Eye (tissue), 1 donor: ENCODE measurements at regions not wholly inside any gene's neighbourhood (a gene's known extent, or its start where the extent isn't known, plus 50 kb on each side); places are given as distances from the start of the nearest gene placed in this dataset.
"Not testable (repeated sequence)": the region's sequence is repeated elsewhere in the genome, so short reads cannot be mapped to it uniquely, and the experiment has no call there.

Experiments used
- DNase-seq: peaks from one replicate; pipeline ENCODE4 v3.0.0-alpha.2; 2015

DNA sequence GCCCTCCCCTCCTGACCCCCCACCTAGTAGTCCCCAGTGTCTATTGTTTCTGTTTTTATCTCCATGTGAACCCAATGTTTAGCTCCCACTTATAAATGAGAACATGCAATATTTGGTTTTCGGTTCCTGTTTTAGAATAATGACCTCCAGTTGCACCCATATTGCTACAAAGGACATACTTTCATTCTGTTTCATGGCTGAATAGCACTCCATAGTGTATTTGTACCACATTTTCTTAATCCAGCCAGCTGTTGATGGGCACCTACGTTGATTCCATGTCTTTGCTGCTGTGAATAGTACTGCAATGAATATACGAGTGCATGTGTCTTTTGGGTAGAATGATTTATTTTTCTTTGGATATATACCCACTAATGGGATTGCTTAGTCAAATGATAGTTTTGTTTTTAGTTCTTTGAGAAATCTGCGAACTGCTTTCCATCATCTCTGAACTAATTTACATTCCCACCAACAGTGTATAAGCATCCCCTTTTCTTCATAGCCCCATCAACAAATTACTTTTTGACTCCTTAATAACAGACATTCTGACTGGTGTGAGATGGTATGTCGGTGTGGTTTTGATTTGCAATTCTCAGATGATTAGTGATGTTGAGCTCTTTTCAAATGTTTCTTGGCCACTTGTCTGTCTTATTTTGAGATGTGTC, 128.4 kb upstream of the PHYHIPL start:
- DNase-seq = no peak

DNA sequence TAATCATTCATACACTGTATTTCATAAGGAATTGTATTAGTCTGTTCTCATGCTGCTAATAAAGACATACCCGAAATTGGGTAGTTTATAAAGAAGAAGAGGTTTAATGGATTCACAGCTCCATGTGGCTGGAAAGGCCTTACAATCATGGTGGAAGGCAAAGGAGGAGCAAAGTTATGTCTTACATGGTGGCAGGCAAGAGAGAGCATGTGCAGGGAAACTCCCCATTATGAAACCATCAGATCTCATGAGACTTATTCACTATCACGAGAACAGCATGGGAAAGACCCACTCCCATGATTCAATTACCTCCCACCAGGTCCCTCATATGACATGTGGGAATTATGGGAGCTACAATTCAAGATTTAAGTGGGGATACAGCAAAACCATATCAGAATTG, 122.9 kb upstream of the PHYHIPL start:
- not testable (repeated sequence) for DNase-seq

DNA sequence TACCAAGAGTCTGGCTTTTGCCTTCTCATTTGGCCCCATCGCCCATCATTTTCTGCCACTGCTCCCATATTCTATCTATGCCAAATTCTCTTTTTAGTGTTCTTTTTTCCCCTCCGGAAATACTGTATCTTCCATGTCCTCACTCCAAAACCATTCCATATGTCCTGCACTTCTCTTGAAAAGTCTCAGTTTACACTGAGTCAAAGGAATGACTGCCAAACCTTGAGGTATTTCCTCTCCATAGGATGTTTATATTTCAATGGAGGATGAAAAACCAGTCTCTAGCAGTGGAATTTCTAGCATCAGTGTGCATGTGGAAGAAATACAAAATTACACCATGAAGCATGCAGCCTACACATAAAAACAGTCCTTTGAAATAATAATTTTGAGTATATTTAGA, 121.4 kb upstream of the PHYHIPL start:
- DNase-seq = no peak

DNA sequence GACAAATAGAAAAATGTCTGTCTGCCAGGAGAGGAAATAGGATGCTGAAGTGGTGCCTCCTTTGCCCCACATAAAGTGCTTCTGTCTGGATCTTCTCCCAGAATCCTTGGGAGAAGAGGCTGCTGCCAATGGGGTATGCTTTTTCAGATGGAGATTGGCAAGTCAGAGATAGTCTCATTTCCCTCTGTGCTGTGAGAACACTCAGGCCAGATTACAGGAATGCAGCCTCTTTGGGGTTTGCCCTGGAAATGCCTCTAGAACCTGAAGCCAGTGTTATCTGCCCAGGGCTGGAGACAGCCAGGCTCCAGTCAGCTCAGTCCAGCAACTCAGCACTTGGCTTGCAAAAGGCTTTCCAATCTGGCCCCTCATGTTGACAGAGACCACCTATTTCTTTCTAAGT, 119.1 kb upstream of the PHYHIPL start:
- no peak for DNase-seq

DNA sequence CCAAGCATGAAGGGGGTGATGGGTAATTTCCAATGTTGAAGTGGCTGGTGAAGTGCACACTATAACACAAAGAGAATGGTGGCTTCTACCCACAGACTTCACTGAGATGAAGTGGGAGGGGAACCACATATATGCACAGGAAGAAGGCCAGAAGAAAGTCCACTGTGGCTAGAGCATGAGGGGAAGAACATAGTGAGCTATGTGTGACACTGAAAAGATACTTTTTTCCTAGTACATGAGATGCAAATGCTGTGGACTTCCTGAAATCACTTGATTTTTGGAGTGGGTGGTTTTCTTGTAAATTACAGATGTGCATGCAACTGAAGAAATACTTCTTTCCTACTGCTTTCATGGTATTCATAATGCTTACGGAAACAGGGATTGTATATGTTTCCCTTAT, 115.6 kb upstream of the PHYHIPL start:
- DNase-seq = no peak

DNA sequence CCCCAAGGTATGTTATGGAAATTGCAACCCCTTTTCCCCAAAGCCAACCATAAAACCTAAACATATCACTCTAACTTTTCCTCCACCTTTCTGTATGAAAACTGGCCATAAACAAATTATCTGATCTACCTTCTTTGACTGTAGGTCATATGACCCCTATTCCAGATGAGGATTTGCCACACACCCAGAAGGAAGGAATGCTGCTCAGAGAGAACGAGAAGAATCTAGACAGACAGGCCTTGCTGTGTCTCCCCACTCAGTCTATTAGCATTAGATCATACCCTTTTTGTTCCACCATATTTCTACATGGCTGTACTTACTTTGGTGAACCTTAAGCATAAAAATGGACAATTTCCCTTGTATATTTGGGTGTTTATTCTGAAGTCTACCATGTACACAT, 113.0 kb upstream of the PHYHIPL start:
- no peak for DNase-seq

DNA sequence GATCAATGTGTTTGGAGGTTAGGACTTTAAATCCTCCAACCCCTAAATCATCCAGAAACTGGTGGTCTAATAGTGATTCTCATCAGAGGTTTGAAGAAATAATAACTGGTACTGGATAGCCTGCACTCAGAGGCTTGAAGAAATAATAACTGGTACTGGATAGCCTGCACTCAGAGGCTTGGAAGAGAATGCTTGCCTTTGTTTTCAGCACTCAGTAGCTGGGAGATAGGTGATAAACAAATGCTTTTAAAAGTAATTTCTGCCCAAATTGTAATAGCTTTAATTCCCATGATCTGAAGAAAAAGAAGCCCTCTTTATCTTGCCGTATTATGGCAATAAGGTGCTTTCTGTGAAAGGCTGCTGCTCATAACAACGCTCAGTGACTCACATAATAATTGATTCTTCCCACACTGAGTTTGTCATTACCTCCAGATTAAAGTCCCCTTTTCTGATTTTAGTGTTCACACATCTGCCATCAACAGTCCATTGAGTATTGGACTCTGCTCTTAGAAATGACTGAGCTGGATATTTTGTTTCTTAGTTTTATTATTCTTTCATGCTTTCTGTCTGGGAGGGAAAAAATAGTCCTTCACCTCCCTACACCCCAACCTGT, 112.3 kb upstream of the PHYHIPL start:
- no peak for DNase-seq

DNA sequence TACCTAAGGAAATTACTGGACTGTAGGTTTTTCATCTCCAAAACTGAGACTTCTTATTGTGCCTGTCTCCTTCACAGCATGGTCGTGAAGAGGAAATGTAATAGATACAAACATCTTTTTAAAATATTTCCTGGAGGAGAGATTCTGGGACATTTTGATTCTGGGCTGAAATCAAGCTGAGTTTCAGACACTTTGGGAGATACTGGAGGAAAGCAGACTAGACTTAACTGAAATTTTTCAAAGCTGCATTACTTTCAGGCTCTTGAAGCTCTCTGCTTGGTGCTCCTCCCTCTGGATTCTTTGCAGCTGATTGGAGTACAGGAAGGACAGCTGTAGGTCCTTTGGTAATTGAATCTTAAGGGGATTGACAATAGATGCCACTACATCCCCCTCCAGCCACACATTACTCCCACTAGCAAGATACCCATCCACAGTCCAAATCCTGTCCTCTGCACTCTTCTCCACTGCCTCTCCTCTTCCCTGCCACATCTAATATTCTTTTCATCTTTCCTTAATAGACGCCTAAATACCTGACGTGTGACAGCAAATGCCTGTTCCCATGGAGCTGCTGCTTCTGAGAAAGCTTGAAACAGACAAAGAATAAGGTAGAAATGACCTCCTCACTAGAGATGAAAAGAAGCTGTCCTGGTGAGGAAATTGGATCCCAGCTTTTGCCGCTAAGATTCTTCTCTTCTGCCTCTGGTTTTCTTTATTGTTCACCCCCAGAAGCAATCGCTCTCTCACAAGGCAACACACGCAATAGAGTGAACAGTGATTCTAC, 111.5 kb upstream of the PHYHIPL start:
- DNase-seq = peak; percentile 27

DNA sequence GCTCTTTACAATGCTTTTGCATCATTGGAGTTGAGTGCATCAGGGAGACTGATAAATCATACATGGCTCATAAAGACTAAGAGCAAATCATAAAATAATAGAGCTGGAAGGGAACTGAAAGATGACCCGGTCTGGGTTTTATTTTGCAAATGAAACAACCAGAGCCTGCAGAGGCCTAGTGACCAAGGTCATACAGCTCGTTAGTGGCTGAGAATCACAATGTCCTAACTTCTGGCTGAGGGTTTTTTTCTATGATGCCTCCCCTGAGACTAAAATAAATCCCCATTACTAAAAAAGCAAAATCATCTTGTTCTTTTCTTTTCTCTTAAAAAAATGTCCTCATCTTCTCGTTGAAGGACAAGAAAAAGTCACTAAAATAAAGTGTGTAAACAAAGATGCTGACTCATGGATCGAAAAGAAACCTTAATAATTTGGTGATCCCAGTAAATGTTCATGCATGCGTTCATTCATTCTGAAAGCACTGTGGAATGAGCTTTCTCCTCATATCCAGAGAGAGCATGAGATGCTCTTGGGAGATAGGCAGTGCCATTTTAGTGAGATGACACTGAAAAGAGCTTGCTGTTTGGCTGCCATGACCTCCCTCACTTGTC, 107.8 kb upstream of the PHYHIPL start:
- no peak for DNase-seq

DNA sequence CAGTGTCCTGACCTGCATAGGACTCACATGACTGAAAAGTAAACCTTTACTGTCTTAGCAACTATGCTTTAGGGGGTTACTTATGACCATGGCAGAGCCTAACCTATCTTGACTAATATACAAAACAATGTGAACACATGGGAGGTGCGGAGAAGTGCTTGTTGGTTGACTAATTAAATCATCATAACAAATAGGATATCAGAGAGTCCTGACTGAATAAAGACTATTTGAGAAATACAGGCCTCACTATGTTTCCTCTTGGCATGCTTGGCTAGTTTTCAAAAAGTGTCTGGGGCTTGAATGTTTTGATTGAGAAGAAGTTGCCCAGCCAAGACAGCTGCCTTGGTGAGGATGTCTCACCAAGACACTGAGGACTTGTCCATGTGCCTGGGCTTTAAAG, 104.4 kb upstream of the PHYHIPL start:
- DNase-seq = no peak

DNA sequence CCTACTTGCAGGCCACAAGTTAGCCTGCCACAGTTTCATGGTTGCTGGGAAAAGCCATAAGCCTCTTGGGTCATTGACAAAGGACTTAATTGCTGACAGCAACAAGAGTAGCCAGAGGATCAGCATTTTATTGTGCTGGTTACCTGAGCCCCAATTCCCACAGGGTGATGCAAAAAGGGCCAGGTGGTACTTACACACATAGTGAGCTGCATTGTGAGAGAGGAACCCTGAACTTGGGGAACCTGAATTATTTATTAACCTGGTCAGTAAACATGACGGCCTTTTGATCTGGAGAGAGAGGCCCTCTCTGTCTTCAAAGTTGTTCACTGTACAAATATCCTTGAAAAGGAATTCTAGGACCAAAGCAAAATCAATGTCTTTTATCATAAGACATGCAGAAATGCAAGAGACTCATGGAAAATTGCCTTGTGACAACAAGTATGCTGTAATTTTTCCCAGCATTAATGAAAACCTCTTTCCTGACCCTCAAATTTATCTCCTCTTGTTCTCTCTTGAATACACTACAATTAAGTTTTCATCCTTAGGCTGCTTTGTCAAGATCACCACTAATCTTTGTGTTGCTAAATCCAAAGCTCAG, 102.9 kb upstream of the PHYHIPL start:
- DNase-seq = no peak

DNA sequence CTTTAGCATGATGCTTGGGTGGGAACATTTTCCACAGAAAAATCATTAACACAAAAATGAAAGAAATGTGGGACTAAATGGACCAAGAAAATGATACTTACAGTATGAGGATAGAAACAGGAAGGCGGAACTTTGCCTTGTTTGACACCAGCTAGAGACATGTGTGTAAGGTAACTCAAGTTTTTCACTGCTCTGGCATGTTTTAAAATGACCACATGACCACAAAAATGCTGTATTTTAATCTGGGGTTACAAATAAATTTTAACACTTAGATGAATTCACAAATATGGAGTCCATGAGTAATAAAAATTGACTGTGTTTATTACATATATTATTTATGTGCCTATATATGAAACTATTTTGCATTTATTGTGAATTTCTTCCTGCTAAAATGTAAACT, 100.9 kb upstream of the PHYHIPL start:
- DNase-seq = no peak

DNA sequence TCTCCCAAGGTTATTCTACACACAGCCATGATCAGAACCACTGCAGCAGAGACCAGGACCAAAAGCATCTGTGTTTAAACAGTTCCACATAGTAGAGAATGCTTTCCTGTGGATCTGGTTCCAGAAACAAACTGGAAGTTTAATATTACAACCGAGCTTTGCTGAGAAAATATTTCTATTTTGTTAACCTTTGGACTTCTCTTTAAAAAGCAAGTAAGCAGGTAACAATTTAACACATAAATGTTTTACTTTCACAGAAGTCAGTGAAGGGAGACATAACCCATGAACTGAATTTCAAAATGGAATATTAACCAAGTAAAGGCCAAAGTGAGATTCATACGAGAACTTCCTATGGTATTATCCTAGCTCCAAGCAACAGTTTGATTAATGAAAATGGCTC, 98.6 kb upstream of the PHYHIPL start:
- no peak for DNase-seq

DNA sequence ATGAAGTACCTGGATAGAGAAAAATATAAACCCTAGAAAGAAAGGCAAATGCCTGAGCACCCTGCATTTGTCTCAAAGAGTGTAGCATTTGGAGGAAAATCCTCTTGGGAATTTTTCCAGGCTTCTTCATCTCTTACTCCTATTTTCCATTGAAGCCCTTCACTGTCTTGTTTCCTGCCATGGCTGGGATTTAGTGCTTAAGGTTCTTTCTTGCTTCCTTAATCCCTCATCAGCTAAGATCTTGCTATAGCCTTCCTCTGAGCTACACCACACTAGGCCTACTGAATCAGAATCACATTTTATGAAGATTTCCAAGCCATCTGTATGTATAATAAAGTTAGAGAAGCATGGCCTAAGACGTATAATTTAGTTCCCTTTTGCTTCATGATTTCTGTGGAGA, 97.5 kb upstream of the PHYHIPL start:
- no peak for DNase-seq

DNA sequence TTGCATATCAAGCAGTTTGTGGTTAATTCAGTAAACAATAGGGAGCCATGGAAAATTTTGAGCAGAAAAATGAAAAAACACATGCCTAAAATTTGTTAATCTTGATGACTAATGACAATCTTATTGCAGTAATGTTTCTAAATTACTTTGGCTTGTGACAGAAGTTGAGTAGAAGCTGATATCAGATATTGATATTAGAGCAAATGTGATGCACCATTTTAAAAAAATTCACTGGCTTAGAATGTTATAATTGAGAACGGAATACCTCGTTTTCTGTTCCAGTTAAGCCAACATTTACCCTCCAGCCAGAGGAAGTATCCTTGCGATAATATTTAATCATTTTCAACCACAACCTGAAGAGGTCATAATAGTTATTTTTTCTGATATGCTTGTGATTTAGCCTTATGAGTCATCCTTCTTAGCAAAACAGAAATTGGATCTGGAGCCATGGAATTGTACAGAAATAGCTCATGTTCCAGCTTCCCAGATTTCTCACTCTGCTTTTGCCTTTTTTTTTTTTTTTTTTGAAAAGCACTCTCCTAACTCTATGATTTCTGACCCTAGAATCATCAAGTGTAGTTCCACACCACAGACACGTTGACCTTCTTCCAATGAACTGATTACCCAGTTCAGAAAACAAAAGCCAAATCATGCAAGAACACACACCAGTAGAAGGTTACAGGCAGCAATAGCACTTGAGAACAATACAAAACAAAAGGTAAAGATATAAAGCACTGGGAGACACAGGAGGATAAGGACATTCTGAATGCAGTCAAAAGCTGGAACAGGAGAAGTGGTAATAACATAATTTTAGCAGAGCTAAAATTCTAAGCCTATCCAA, 96.8 kb upstream of the PHYHIPL start:
- peak; percentile 39 for DNase-seq

DNA sequence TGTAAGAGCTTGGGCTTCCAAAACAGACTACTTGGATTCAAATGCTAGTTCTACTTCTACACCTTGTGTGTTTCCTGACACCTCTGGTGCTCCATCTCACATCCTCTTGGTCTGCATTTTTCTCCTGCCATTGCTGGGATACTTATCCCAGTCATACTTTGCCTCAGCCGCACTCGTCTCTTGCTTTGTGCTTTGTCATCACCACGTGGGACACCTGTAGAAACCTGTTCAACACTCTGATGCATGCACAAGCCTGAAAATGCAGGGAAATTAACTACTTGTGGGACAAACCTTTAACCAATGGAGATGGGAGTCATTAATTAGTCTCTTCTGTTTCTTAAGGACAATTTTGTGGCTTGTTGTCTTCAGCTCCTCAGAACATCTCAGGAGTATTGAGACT, 94.2 kb upstream of the PHYHIPL start:
- DNase-seq = no peak

DNA sequence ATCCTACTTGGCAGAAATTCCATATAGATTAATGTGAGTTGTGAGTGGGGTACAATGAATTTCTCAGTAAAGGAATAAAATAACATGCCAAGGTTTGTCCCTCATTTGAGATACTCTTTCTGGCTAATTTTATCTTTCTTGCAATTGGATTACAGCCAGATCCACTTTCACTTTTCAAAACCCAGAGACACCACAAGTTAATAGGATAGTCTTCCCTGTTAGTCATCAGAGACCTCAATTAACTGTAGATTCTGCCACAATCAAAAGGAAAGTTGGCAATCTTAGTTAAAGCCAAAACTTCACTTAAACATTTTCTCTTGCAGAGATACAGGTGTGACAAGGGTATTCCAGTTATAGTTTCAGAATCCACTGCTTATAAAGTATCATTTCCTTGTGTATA, 91.4 kb upstream of the PHYHIPL start:
- no peak for DNase-seq

DNA sequence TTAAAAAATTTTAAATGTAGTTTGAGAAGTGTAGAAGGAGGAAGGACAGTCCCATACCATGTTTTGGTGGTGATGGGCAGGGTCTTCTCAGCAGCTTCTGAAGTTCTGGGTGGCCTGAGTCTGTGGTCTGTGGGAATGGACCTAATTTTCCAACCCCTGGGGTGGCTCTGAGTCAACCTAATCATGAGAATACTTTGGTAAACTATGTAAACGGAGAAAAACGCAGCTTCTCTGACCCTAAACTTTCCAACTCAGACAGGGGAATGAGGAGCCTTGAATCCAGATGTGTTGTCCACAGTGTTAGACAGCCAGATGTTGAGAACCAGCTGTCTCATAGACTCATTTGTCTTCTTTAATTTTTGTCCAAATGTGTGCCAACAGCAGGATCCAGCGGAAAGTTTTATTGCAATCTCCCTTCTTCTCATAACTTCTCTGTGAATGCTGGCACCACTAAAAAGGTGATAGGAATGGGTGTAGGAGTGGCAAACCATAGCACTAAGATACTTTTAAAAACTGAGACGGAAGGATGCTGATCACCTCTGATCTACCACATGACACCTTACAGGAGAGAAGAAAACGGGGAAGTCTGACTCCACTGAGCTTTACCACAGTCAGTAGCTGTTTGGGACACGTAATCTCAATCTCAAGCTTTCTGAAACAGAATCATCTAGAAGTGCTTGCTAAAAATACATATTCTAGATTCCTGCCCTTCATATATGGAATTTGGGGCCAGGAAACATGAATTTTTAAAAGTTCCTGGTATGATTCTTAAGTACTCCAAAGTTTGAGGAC, 90.5 kb upstream of the PHYHIPL start:
- no peak for DNase-seq

DNA sequence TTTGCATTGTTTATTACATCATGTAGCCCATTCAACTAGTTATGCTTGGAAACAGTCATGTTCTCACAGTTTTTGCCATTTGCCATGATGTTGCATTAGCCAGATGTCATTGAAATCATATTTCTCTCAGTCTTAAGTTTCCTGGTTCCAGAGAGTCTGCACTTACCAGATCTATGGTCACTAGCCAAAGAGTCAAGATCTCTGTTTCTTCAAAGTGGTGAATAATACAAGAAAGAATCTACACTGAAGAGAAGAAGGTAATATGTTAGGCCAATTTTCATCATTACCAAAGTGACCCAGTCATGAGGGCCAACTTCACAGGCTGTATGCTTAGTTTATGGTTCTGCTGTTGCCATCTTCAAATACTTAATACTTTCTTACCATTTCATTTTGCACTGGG, 89.0 kb upstream of the PHYHIPL start:
- no peak for DNase-seq

DNA sequence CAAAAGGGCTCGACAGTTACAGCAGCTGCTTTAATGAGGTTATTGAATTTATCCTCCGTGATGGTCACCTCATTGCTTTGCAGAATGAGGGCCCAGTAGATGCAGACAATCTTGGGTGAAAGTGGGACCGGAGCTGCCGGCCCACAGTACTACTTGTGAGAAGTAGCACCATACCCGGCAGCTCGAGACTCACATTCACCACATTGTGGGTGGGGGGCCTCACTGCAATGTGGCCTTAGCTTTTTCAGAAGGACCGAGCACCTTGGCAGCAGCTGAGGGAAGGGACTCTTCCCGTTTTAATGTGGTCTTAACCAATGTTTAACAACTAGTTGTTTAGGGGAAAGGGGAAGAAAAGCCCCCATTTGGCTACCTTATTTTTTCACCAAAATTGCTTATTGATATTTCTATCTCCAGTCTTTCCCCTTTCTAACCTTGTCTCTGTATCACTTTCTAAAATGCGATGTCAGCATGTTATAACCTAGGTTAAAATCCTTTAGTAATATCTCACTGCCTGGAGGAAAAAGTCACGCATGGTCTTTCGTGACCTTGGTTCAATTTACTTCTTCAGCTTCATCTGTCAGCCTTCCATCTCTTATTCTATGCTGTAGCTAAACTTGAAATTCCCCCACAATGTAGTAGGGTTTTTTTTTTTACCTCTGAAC, 87.4 kb upstream of the PHYHIPL start:
- DNase-seq = no peak
